IMR-90 (cell line): ENCODE measurements at regions not wholly inside any gene's neighbourhood (a gene's known extent, or its start where the extent isn't known, plus 50 kb on each side); places are given as distances from the start of the nearest gene placed in this dataset.

Experiments used
- ATAC-seq: fragments of 200-7000 bp; cut with Tn5 transposase; 2 replicates; pipeline ENCODE4 v1.9.1; 2020; ENCODE audit warnings: low read depth, mild to moderate bottlenecking, moderate library complexity
- BruUV-seq: library from RNA; stranded (reverse); fragments of 400-500 nt; replicated peaks from 2 replicates; lab custom pipeline; 2021; lab: Mats Ljungman, UMichigan
- CTCF ChIA-PET: fragments of 300-600 bp; formaldehyde crosslinking; extraction: SDS; loops from one replicate; lab custom pipeline; 2021; ENCODE audit warnings: antibody characterized with exemption; lab: Yijun Ruan, JAX
- POLR2A ChIA-PET: fragments of 300-600 bp; sonication (Branson Sonifier 250); formaldehyde crosslinking; loops from one replicate; lab custom pipeline; 2022; ENCODE audit warnings: antibody characterized with exemption; ENCODE audit not compliant: unreplicated experiment; lab: Charles Lee
- DNase-seq: peaks from one replicate; pipeline ENCODE4 v3.0.0; 2013
- H2AFZ ChIP-seq: replicated peaks from 2 replicates; pipeline ENCODE3; 2013; ENCODE audit warnings: low read length, mild to moderate bottlenecking; ENCODE audit not compliant: poor library complexity
- H2AK5ac ChIP-seq: 2 replicates; pipeline ENCODE4 v1.6.1; 2013; ENCODE audit warnings: low read depth, low read length, inconsistent platforms
- H2AK9ac ChIP-seq: replicated peaks from 2 replicates; pipeline ENCODE3; 2013; ENCODE audit warnings: mild to moderate bottlenecking, low read depth, low read length, moderate library complexity; ENCODE audit not compliant: poor library complexity
- H2BK120ac ChIP-seq: 2 replicates; pipeline ENCODE4 v1.6.1; 2013; ENCODE audit warnings: low read depth, low read length, inconsistent platforms
- H2BK15ac ChIP-seq: 3 replicates; pipeline ENCODE4 v1.6.1; 2013; ENCODE audit warnings: low read depth, low read length, inconsistent platforms
- H2BK20ac ChIP-seq: 2 replicates; pipeline ENCODE4 v1.6.1; 2013; ENCODE audit warnings: low read depth, mild to moderate bottlenecking, inconsistent platforms, low read length, moderate library complexity
- H2BK5ac ChIP-seq: 2 replicates; pipeline ENCODE4 v1.6.1; 2013; ENCODE audit warnings: mild to moderate bottlenecking, low read depth, low read length, inconsistent platforms; ENCODE audit not compliant: poor library complexity, severe bottlenecking
- H3K14ac ChIP-seq: replicated peaks from 2 replicates; pipeline ENCODE4 v1.6.1; 2013; ENCODE audit warnings: low read depth, low read length, inconsistent platforms
- H3K18ac ChIP-seq: 2 replicates; pipeline ENCODE4 v1.6.1; 2013; ENCODE audit warnings: low read depth, low read length, control low read depth
- H3K23ac ChIP-seq: 2 replicates; pipeline ENCODE4 v1.6.1; 2013; ENCODE audit warnings: low read depth, low read length, inconsistent platforms
- H3K27ac ChIP-seq: 2 replicates; pipeline ENCODE4 v1.5.1; 2013; ENCODE audit warnings: mild to moderate bottlenecking, control low read depth, low read length; ENCODE audit not compliant: insufficient read depth
- H3K27me3 ChIP-seq: 2 replicates; pipeline ENCODE4 v1.6.1; 2013; ENCODE audit warnings: low read length; ENCODE audit not compliant: control insufficient read depth, insufficient read depth
- H3K36me3 ChIP-seq: 2 replicates; pipeline ENCODE4 v1.6.1; 2013; ENCODE audit warnings: low read length, mixed read lengths; ENCODE audit not compliant: control insufficient read depth, insufficient read depth
- H3K4ac ChIP-seq: 2 replicates; pipeline ENCODE4 v1.6.1; 2013; ENCODE audit warnings: low read depth, low read length, inconsistent platforms
- H3K4me1 ChIP-seq: 2 replicates; pipeline ENCODE4 v1.6.1; 2013; ENCODE audit warnings: low read length, mixed read lengths; ENCODE audit not compliant: control insufficient read depth, insufficient read depth
- H3K4me2 ChIP-seq: 2 replicates; pipeline ENCODE4 v1.6.1; 2013; ENCODE audit warnings: low read depth, mild to moderate bottlenecking, control low read depth, low read length, moderate library complexity
- H3K4me3 ChIP-seq: 2 replicates; pipeline ENCODE4 v1.5.1; 2013; ENCODE audit warnings: low read depth, mild to moderate bottlenecking, control low read depth, low read length, moderate library complexity; ENCODE audit not compliant: insufficient read depth
- H3K56ac ChIP-seq: 2 replicates; pipeline ENCODE4 v1.6.1; 2013; ENCODE audit warnings: low read length, inconsistent platforms; ENCODE audit not compliant: insufficient read depth; ENCODE audit errors: extremely low read depth
- H3K79me1 ChIP-seq, 2 experiments: 2 replicates each; pipeline ENCODE4 v1.6.1; 2013; ENCODE audit warnings: low read length in 2 of 2, inconsistent platforms in 1 of 2, low read depth in 1 of 2
- H3K9ac ChIP-seq: 2 replicates; pipeline ENCODE4 v1.6.1; 2013; ENCODE audit warnings: low read depth, low read length, control low read depth
- H3K9me1 ChIP-seq: 2 replicates; pipeline ENCODE4 v1.6.1; 2013; ENCODE audit warnings: low read length, inconsistent platforms; ENCODE audit not compliant: insufficient read depth
- H3K9me3 ChIP-seq: 2 replicates; pipeline ENCODE4 v1.6.1; 2013; ENCODE audit warnings: low read length; ENCODE audit not compliant: control insufficient read depth, insufficient read depth
- H4K20me1 ChIP-seq: 2 replicates; pipeline ENCODE4 v1.6.1; 2013; ENCODE audit warnings: low read length, inconsistent platforms; ENCODE audit not compliant: insufficient read depth
- H4K5ac ChIP-seq: 2 replicates; pipeline ENCODE4 v1.6.1; 2013; ENCODE audit warnings: mild to moderate bottlenecking, low read depth, low read length, control low read depth
- H4K8ac ChIP-seq, 2 experiments: 2 replicates each; pipeline ENCODE4 v1.6.1; 2013; ENCODE audit warnings: low read depth in 2 of 2, low read length in 2 of 2, control low read depth in 1 of 2, inconsistent platforms in 1 of 2
- H4K91ac ChIP-seq: 2 replicates; pipeline ENCODE4 v1.6.1; 2013; ENCODE audit warnings: low read depth, low read length, inconsistent platforms; ENCODE audit not compliant: insufficient read depth
- BHLHE40 ChIP-seq: fragments of 150-350 bp; IDR thresholded peaks from 2 replicates; pipeline ENCODE4 v1.6.1; 2016; ENCODE audit warnings: mild to moderate bottlenecking, low read depth, low read length
- CHD1 ChIP-seq: IDR thresholded peaks from 2 replicates; pipeline ENCODE4 v1.6.1; 2012; ENCODE audit warnings: low read depth, low read length, improper control_type of control experiment
- CTCF ChIP-seq: conservative IDR thresholded peaks from 2 replicates; pipeline ENCODE4 v1.5.1; 2012; ENCODE audit warnings: mild to moderate bottlenecking, low read depth, low read length, improper control_type of control experiment
- MAZ ChIP-seq: IDR thresholded peaks from 2 replicates; pipeline ENCODE4 v1.6.1; 2012; ENCODE audit warnings: low read depth, mild to moderate bottlenecking, low read length, improper control_type of control experiment, moderate library complexity, borderline replicate concordance
- MXI1 ChIP-seq: IDR thresholded peaks from 2 replicates; pipeline ENCODE4 v1.6.1; 2012; ENCODE audit warnings: low read depth, mild to moderate bottlenecking, low read length, moderate library complexity, borderline replicate concordance
- NFE2L2 ChIP-seq: fragments of 150-350 bp; IDR thresholded peaks from 2 replicates; pipeline ENCODE4 v1.6.1; 2016; ENCODE audit warnings: low read depth, mild to moderate bottlenecking, low read length
- RAD21 ChIP-seq: IDR thresholded peaks from 2 replicates; pipeline ENCODE4 v1.6.1; 2012; ENCODE audit warnings: low read length, improper control_type of control experiment
- RCOR1 ChIP-seq: IDR thresholded peaks from 2 replicates; pipeline ENCODE4 v1.6.1; 2012; ENCODE audit warnings: mild to moderate bottlenecking, low read length, improper control_type of control experiment; ENCODE audit not compliant: insufficient replicate concordance
- RFX5 ChIP-seq: IDR thresholded peaks from 2 replicates; pipeline ENCODE4 v1.8.0; 2012; ENCODE audit warnings: low read depth, mild to moderate bottlenecking, low read length, moderate library complexity
- WGBS, 2 experiments: methylation state at CpG; one replicate each; pipeline versions ENCODE4 v1.1.5 to v1.1.7; 2013; ENCODE audit warnings: missing lambda C conversion rate in 2 of 2; ENCODE audit not compliant: insufficient read length in 1 of 2; ENCODE audit errors: extremely low coverage in 2 of 2; 5-methylcytosine and 5-hydroxymethylcytosine counted together
- dilution Hi-C: fragments of 300-500 bp; cut with HindIII; formaldehyde crosslinking; loops from one replicate; pipeline ENCODE4 v1.14.3; 2018; ENCODE audit warnings: low sequenced_read_pairs; ENCODE audit not compliant: unreplicated experiment
- in situ Hi-C: fragments of 300-500 bp; cut with MboI; formaldehyde crosslinking; loops from 3 replicates; pipeline ENCODE4 v1.14.3; 2019; ENCODE audit warnings: low sequenced_read_pairs, inconsistent platforms, mixed read lengths
- intact Hi-C: fragments of 100-400 bp; cut with micrococcal nuclease; formaldehyde crosslinking; loops from 2 replicates; pipeline ENCODE4 v1.10.0; 2022

- no peak overlapping the region for H3K23ac ChIP-seq
- H3K79me1 ChIP-seq, result no peaks in the 10 kb centered on the region
- no peaks in the 10 kb centered on the region for H3K36me3 ChIP-seq
- no peak overlapping the region for H4K8ac ChIP-seq
- H4K91ac ChIP-seq, result no peak overlapping the region
- no peak overlapping the region for H2BK120ac ChIP-seq
- H3K9ac ChIP-seq, result no peak overlapping the region
- no peak overlapping the region for H2BK15ac ChIP-seq
- H2AK9ac ChIP-seq, result no peak overlapping the region
- DNase-seq (no peak), ATAC-seq (no peak)
- in situ Hi-C loops (no loop called here), intact Hi-C loops (no loop called here), dilution Hi-C loops (no loop called here)
- H3K4me2 ChIP-seq, result no peak overlapping the region
- H3K9me3 ChIP-seq, result no peaks in the 10 kb centered on the region
- no peaks in the 10 kb centered on the region for H3K9me1 ChIP-seq
- TF ChIP-seq MXI1, result no peak
- no peak for TF ChIP-seq BHLHE40
- no peak for TF ChIP-seq RFX5
- no peak for TF ChIP-seq CHD1
- no peak for TF ChIP-seq NFE2L2
- TF ChIP-seq MAZ, result no peak
- TF ChIP-seq RCOR1, result no peak
- TF ChIP-seq RAD21, result no peak
- TF ChIP-seq CTCF, result no peak
- no peak overlapping the region for H3K4me3 ChIP-seq
- H2BK5ac ChIP-seq, result no peak overlapping the region
- no TSS peak for BruUV-seq
- H3K18ac ChIP-seq, result no peak overlapping the region
- POLR2A ChIA-PET, result no interaction called here
- no peak overlapping the region for H2AFZ ChIP-seq
- no peak overlapping the region for H3K56ac ChIP-seq
- H3K27ac ChIP-seq, result no peak overlapping the region
- no peak overlapping the region for H3K4ac ChIP-seq
- whole genome bisulfite sequencing, 2 experiments, result 48% methylated on average over 4 of the region's 11 CpGs; no CpG with 5 or more reads in 1 of the 2 experiments
- no peaks in the 10 kb centered on the region for H3K4me1 ChIP-seq
- H4K20me1 ChIP-seq, result no peaks in the 10 kb centered on the region
- CTCF ChIA-PET, result no interaction called here
- no peak overlapping the region for H4K5ac ChIP-seq
- H3K14ac ChIP-seq, result no peak overlapping the region
- peaks cover 1% of the 10 kb centered on the region; the same call in 1 of the 2 replicates for H3K27me3 ChIP-seq
- H2AK5ac ChIP-seq, result no peak overlapping the region
- no peak overlapping the region for H2BK20ac ChIP-seq
These were observed 86.2 kb upstream of the CACUL1 start for GRCh38 chr10:118840776-118841468.
